SK-N-SH (cell line): ENCODE measurements at regions not wholly inside any gene's neighbourhood (a gene's known extent, or its start where the extent isn't known, plus 50 kb on each side); places are given as distances from the start of the nearest gene placed in this dataset.

Source experiments
- CTCF ChIP-seq: fragments of 200-600 bp; sonication (generic); IDR thresholded peaks from 2 replicates; pipeline ENCODE4 v1.6.1; 2017; ENCODE audit warnings: antibody characterized with exemption, mild to moderate bottlenecking, moderate library complexity
- EP300 ChIP-seq, 2 experiments: IDR thresholded peaks; 2 replicates each; pipeline versions ENCODE4 v1.4.0 to v1.6.1; 2012; ENCODE audit warnings: borderline replicate concordance in 1 of 2, low read depth in 1 of 2, low read length in 1 of 2
- EZH2phosphoT487 ChIP-seq: fragments of 200-600 bp; sonication (generic); IDR thresholded peaks from 2 replicates; pipeline ENCODE4 v1.6.1; 2017; ENCODE audit warnings: low read depth, mixed run types, mild to moderate bottlenecking, antibody characterized with exemption, moderate library complexity, borderline replicate concordance
- PBX3 ChIP-seq: IDR thresholded peaks from 2 replicates; pipeline ENCODE4; 2012
- POLR2AphosphoS5 ChIP-seq: IDR thresholded peaks from 2 replicates; pipeline ENCODE4 v1.6.1; 2012; ENCODE audit warnings: low read depth, low read length
- ZBTB33 ChIP-seq: IDR thresholded peaks from 2 replicates; pipeline ENCODE4 v1.4.0; 2012; ENCODE audit warnings: low read depth, borderline replicate concordance

- TF ChIP-seq POLR2AphosphoS5 (no peak), EZH2phosphoT487 (no peak), EP300 (IDR thresholded peaks at IDR 0.05; ENCODE audit: borderline replicate concordance in 1 of 2, low read depth in 1 of 2, low read length in 1 of 2) (no peak), CTCF (no peak), PBX3 (no peak), ZBTB33 (no peak)
Measured at GRCh38 chr21:27584256-27584655, 617.4 kb upstream of the ADAMTS5 start.
